HCT116 (cell line): ENCODE measurements at regions not wholly inside any gene's neighbourhood (a gene's known extent, or its start where the extent isn't known, plus 50 kb on each side); places are given as distances from the start of the nearest gene placed in this dataset.

Experiments used
- ATAC-seq: fragments of 200-7000 bp; cut with Tn5 transposase; 2 replicates; pipeline ENCODE4 v1.9.1; 2020; ENCODE audit warnings: mild to moderate bottlenecking, moderate library complexity
- BruUV-seq: library from RNA; stranded (reverse); fragments of 400-500 nt; replicated peaks from 2 replicates; lab custom pipeline; 2021; lab: Mats Ljungman, UMichigan
- CTCF ChIA-PET: fragments of 300-600 bp; sonication (Branson Sonifier 250); formaldehyde crosslinking; loops from one replicate; lab custom pipeline; 2021; ENCODE audit warnings: antibody characterized with exemption; lab: Charles Lee
- POLR2A ChIA-PET: fragments of 300-600, 350-600 bp; sonication (Branson Sonifier 250); formaldehyde crosslinking; loops from one replicate; lab custom pipeline; 2021; ENCODE audit warnings: antibody characterized with exemption; lab: Charles Lee
- RAD21 ChIA-PET, 2 experiments: fragments of 300-600 bp; sonication (Branson Sonifier 250); formaldehyde crosslinking; loops; one replicate each; lab custom pipeline; 2023; ENCODE audit warnings: low total read pairs in 2 of 2; ENCODE audit not compliant: uncharacterized antibody in 2 of 2, unreplicated experiment in 2 of 2, low non-redundant PET in 1 of 2; lab: Charles Lee
- DNase-seq: peaks from one replicate; pipeline ENCODE4 v3.0.0-alpha.2; 2010; ENCODE audit warnings: low read depth, low spot score
- H2AFZ ChIP-seq: fragments of 200-600 bp; shearing (Covaris generic), sonication (generic); 2 replicates; pipeline ENCODE4 v1.6.1; 2017; ENCODE audit warnings: low read depth, mixed run types, mixed read lengths, antibody characterized with exemption, low read length; ENCODE audit not compliant: poor library complexity, severe bottlenecking
- H3K27ac ChIP-seq: 2 replicates; pipeline ENCODE4 v1.5.1; 2012; ENCODE audit warnings: low read depth, low read length
- H3K27me3 ChIP-seq: fragments of 200-600 bp; sonication (generic); 2 replicates; pipeline ENCODE4 v1.6.1; 2016; ENCODE audit warnings: mixed run types, low read length, mixed read lengths; ENCODE audit not compliant: insufficient read depth
- H3K36me3 ChIP-seq, 2 experiments: fragments of 200-500 bp in 1 of 2; fragments of 200-600 bp in 1 of 2; sonication (Bioruptor generic) in 1 of 2; sonication (generic) in 1 of 2; 2 replicates each; pipeline versions ENCODE4 v1.5.1 to v1.6.1; 2014 to 2016; ENCODE audit warnings: low read length in 2 of 2, inconsistent platforms in 1 of 2, mixed read lengths in 1 of 2, mixed run types in 1 of 2; ENCODE audit not compliant: insufficient read depth in 2 of 2, control insufficient read depth in 1 of 2
- H3K4me1 ChIP-seq, 2 experiments: fragments of 200-600 bp in 1 of 2; sonication (generic) in 1 of 2; 2 replicates each; pipeline versions ENCODE4 v1.5.1 to v1.6.1; 2012 to 2017; ENCODE audit warnings: low read length in 2 of 2, inconsistent platforms in 1 of 2, mild to moderate bottlenecking in 1 of 2, mixed read lengths in 1 of 2, mixed run types in 1 of 2, moderate library complexity in 1 of 2; ENCODE audit not compliant: insufficient read depth in 2 of 2, control insufficient read depth in 1 of 2
- H3K4me2 ChIP-seq: fragments of 200-600 bp; sonication (generic); 2 replicates; pipeline ENCODE4 v1.6.1; 2017; ENCODE audit warnings: mixed run types, low read length, mixed read lengths
- H3K4me3 ChIP-seq, 2 experiments: fragments of 200-600 bp in 1 of 2; sonication (generic) in 1 of 2; replicated peaks in 1 of 2; 2 replicates each; pipeline ENCODE4 v1.5.1; 2011 to 2016; ENCODE audit warnings: low read length in 2 of 2, control low read depth in 1 of 2, low read depth in 1 of 2, mild to moderate bottlenecking in 1 of 2, mixed read lengths in 1 of 2, mixed run types in 1 of 2
- H3K79me2 ChIP-seq: fragments of 200-600 bp; sonication (generic); 2 replicates; pipeline ENCODE4 v1.6.1; 2017; ENCODE audit warnings: mild to moderate bottlenecking, mixed run types, low read length, moderate library complexity, mixed read lengths; ENCODE audit not compliant: insufficient read depth
- H3K9ac ChIP-seq: fragments of 200-600 bp; sonication (generic); 2 replicates; pipeline ENCODE4 v1.6.1; 2016; ENCODE audit warnings: low read length, mixed read lengths
- H3K9me2 ChIP-seq: fragments of 200-600 bp; sonication (generic), shearing (Covaris generic); 2 replicates; pipeline ENCODE4 v1.6.1; 2017; ENCODE audit warnings: mixed run types, mild to moderate bottlenecking, moderate library complexity; ENCODE audit not compliant: insufficient read depth
- H3K9me3 ChIP-seq, 2 experiments: fragments of 200-500 bp in 1 of 2; fragments of 200-600 bp in 1 of 2; sonication (Bioruptor generic) in 1 of 2; sonication (generic) in 1 of 2; 2 replicates each; pipeline ENCODE4 v1.6.1; 2014 to 2017; ENCODE audit warnings: low read length in 2 of 2, mixed read lengths in 2 of 2, inconsistent platforms in 1 of 2, low read depth in 1 of 2, mild to moderate bottlenecking in 1 of 2, mixed run types in 1 of 2, moderate library complexity in 1 of 2; ENCODE audit not compliant: control insufficient read depth in 1 of 2, insufficient read depth in 1 of 2
- H4K20me1 ChIP-seq: fragments of 200-600 bp; sonication (generic), shearing (Covaris generic); 2 replicates; pipeline ENCODE4 v1.6.1; 2017; ENCODE audit warnings: mixed run types, mild to moderate bottlenecking, moderate library complexity; ENCODE audit not compliant: insufficient read depth
- EGR1 ChIP-seq: IDR thresholded peaks from 2 replicates; pipeline ENCODE4 v1.6.1; 2012; ENCODE audit warnings: low read depth
- EZH2phosphoT487 ChIP-seq: fragments of 200-600 bp; IDR thresholded peaks from 2 replicates; pipeline ENCODE4 v1.6.1; 2018; ENCODE audit warnings: antibody characterized with exemption, borderline replicate concordance
- FOSL1 ChIP-seq: IDR thresholded peaks from 2 replicates; pipeline ENCODE4 v1.6.1; 2012; ENCODE audit warnings: low read depth
- JUND ChIP-seq: IDR thresholded peaks from 2 replicates; pipeline ENCODE4 v1.6.1; 2012
- POLR2AphosphoS5 ChIP-seq: IDR thresholded peaks from 2 replicates; pipeline ENCODE4 v1.6.1; 2011; ENCODE audit warnings: mild to moderate bottlenecking, low read depth, low read length, moderate library complexity
- SIN3A ChIP-seq: IDR thresholded peaks from 2 replicates; pipeline ENCODE4 v1.6.1; 2012; ENCODE audit warnings: low read depth
- TCF7L2 ChIP-seq: IDR thresholded peaks from 2 replicates; pipeline ENCODE4 v1.7.0; 2011; ENCODE audit warnings: borderline replicate concordance, inconsistent platforms; ENCODE audit not compliant: insufficient read depth, insufficient read length; ENCODE audit errors: extremely low read depth
- YY1 ChIP-seq: IDR thresholded peaks from 2 replicates; pipeline ENCODE4 v1.6.1; 2011; ENCODE audit warnings: low read length, low read depth, moderate library complexity, mild to moderate bottlenecking; ENCODE audit not compliant: insufficient replicate concordance; ENCODE audit errors: extremely low read depth
- intact Hi-C: fragments of 100-400 bp; cut with micrococcal nuclease; formaldehyde crosslinking; loops from 2 replicates; pipeline ENCODE4 v1.10.0; 2022
- TF ChIP-seq, protein P1 (sequence below): IDR thresholded peaks from 2 replicates; pipeline ENCODE4 v1.6.1; 2012
- TF ChIP-seq, protein P2 (sequence below), 3 experiments: fragments of 200-600 bp in 1 of 3; sonication (generic) in 1 of 3; IDR thresholded peaks in 2 of 3; conservative IDR thresholded peaks in 1 of 3; 2 replicates each; pipeline ENCODE4 v1.5.1; 2012 to 2017; ENCODE audit warnings: low read depth in 2 of 3, low read length in 2 of 3, antibody characterized with exemption in 1 of 3, borderline replicate concordance in 1 of 3, control low read depth in 1 of 3, mild to moderate bottlenecking in 1 of 3, mixed read lengths in 1 of 3, mixed run types in 1 of 3, moderate library complexity in 1 of 3; ENCODE audit not compliant: insufficient read depth in 1 of 3

DNA sequence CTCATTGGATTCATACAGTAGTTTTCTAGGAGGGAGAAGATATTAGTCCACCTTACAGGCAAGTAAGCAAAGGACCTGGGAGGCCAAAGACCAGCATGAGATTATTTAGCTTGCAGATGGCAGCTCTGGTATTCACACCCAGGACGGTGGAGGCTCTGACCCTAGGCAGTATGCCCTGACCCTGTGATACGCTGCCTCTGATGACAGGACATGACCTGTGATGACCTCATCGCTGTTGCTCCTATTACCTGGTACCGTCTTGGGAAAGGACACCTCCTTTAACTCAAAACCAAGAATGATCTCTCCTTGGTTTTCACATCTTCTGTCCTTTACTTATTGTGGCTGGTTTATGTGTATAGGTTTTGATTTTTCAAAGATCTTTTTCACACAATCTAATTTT is 298.6 kb downstream of the CLIC5 start:
- intact Hi-C loops = loop anchor here (5.0 to 10.0 kb wide), 2 partner anchors 205 to 1242 kb away; no protein-coding TSS in a partner anchor
- RAD21 ChIA-PET = no interaction called here
- H3K4me3 ChIP-seq = no peak overlapping the region

More for the DNA sequence above, 298.6 kb downstream of the CLIC5 start:
- Histone ChIP-seq H3K9me2 (no peaks in the 10 kb centered on the region), H3K4me1 (peaks cover 0 to 4% of the 10 kb centered on the region in 2 experiments; a peak in 2 of 4 replicates), H3K27me3 (no peaks in the 10 kb centered on the region), H2AFZ (no peak overlapping the region), H3K9ac (no peak overlapping the region), H3K79me2 (no peaks in the 10 kb centered on the region), H3K27ac (no peak overlapping the region), H4K20me1 (no peaks in the 10 kb centered on the region), H3K4me2 (no peak overlapping the region), H3K36me3 (no peaks in the 10 kb centered on the region), H3K9me3 (no peaks in the 10 kb centered on the region)
- CTCF ChIA-PET = interaction anchor here (1.2 kb wide), 1 partner anchor 1061 kb away, joined by 3 read pairs; no protein-coding TSS in a partner anchor
- DNase-seq (no peak), ATAC-seq (no peak)
- TF ChIP-seq POLR2AphosphoS5 = no peak
- no peak for TF ChIP-seq TCF7L2
- no peak for TF ChIP-seq EGR1
- TF ChIP-seq, protein P1, sequence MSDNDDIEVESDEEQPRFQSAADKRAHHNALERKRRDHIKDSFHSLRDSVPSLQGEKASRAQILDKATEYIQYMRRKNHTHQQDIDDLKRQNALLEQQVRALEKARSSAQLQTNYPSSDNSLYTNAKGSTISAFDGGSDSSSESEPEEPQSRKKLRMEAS = no peak
- TF ChIP-seq FOSL1 = no peak
- no peak for TF ChIP-seq EZH2phosphoT487
- TF ChIP-seq SIN3A = no peak
- no peak for TF ChIP-seq JUND
- no peak for TF ChIP-seq YY1
- TF ChIP-seq, protein P2, sequence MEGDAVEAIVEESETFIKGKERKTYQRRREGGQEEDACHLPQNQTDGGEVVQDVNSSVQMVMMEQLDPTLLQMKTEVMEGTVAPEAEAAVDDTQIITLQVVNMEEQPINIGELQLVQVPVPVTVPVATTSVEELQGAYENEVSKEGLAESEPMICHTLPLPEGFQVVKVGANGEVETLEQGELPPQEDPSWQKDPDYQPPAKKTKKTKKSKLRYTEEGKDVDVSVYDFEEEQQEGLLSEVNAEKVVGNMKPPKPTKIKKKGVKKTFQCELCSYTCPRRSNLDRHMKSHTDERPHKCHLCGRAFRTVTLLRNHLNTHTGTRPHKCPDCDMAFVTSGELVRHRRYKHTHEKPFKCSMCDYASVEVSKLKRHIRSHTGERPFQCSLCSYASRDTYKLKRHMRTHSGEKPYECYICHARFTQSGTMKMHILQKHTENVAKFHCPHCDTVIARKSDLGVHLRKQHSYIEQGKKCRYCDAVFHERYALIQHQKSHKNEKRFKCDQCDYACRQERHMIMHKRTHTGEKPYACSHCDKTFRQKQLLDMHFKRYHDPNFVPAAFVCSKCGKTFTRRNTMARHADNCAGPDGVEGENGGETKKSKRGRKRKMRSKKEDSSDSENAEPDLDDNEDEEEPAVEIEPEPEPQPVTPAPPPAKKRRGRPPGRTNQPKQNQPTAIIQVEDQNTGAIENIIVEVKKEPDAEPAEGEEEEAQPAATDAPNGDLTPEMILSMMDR (IDR thresholded peaks at IDR 0.05 in 2 of 3, conservative IDR thresholded peaks at IDR 0.05 in 1 of 3; ENCODE audit: borderline replicate concordance in 1 of 3, insufficient read depth in 1 of 3, low read depth in 2 of 3, low read length in 2 of 3) = no peak
- no TSS peak for BruUV-seq
- POLR2A ChIA-PET = no interaction called here
